C4-2B (cell line): ENCODE measurements at regions not wholly inside any gene's neighbourhood (a gene's known extent, or its start where the extent isn't known, plus 50 kb on each side); places are given as distances from the start of the nearest gene placed in this dataset.

Experiments
- H3K27ac ChIP-seq: fragments of 450-650 bp; 2 replicates; pipeline ENCODE4 v1.5.1; 2017
- CTCF ChIP-seq: fragments of 450-650 bp; conservative IDR thresholded peaks from 2 replicates; pipeline ENCODE4 v1.5.1; 2017; ENCODE audit warnings: mild to moderate bottlenecking
- ZFX ChIP-seq: fragments of 450-650 bp; IDR thresholded peaks from 2 replicates; pipeline ENCODE4 v1.6.1; 2017

- TF ChIP-seq CTCF = no peak
- TF ChIP-seq ZFX = no peak
- H3K27ac ChIP-seq = no peak overlapping the region
Measured at GRCh38 chr2:239576784-239577685, 176.2 kb upstream of the HDAC4 start.

- no peak for TF ChIP-seq CTCF
- TF ChIP-seq ZFX = no peak
- no peak overlapping the region for H3K27ac ChIP-seq
Measured at GRCh38 chr2:239575931-239576445, 175.2 kb upstream of the HDAC4 start.

- no peak for TF ChIP-seq ZFX
- TF ChIP-seq CTCF = no peak
Measured at GRCh38 chr2:239574434-239575156, 173.8 kb upstream of the HDAC4 start.

GRCh38 chr2:239574054-239574433 lies 173.2 kb upstream of the HDAC4 start:
- no peak overlapping the region for H3K27ac ChIP-seq

More at GRCh38 chr2:239574434-239575156, 173.8 kb upstream of the HDAC4 start:
- H3K27ac ChIP-seq = no peak overlapping the region

GRCh38 chr2:239570971-239571520 lies 170.2 kb upstream of the HDAC4 start:
- TF ChIP-seq ZFX (no peak), CTCF (no peak)
- no peak overlapping the region for H3K27ac ChIP-seq

More at GRCh38 chr2:239574054-239574433, 173.2 kb upstream of the HDAC4 start:
- TF ChIP-seq CTCF = no peak

GRCh38 chr2:239570216-239570925 lies 169.6 kb upstream of the HDAC4 start:
- TF ChIP-seq CTCF = no peak
- no peak for TF ChIP-seq ZFX
- H3K27ac ChIP-seq = no peak overlapping the region
